Loucy (cell line): ENCODE measurements at regions not wholly inside any gene's neighbourhood (a gene's known extent, or its start where the extent isn't known, plus 50 kb on each side); places are given as distances from the start of the nearest gene placed in this dataset.

Experiments used
- H2AFZ ChIP-seq: fragments of 200-600 bp; sonication (generic); 2 replicates; pipeline ENCODE4 v1.6.0; 2016; ENCODE audit warnings: antibody characterized with exemption, mild to moderate bottlenecking, low read length, moderate library complexity
- H3F3A ChIP-seq: fragments of 200-600 bp; 2 replicates; pipeline ENCODE4 v1.6.0; 2016; ENCODE audit warnings: antibody characterized with exemption, low read depth, mild to moderate bottlenecking
- H3K27me3 ChIP-seq: fragments of 200-600 bp; sonication (generic); 2 replicates; pipeline ENCODE4 v1.6.1; 2014; ENCODE audit warnings: low read length, mild to moderate bottlenecking; ENCODE audit not compliant: insufficient read depth, poor library complexity, severe bottlenecking
- H3K36me3 ChIP-seq: fragments of 200-600 bp; sonication (generic); 2 replicates; pipeline ENCODE4 v1.6.1; 2016; ENCODE audit warnings: low read length; ENCODE audit not compliant: insufficient read depth
- H3K4me1 ChIP-seq: fragments of 200-600 bp; sonication (generic); 2 replicates; pipeline ENCODE4 v1.5.1; 2014; ENCODE audit warnings: low read length, mild to moderate bottlenecking; ENCODE audit not compliant: insufficient read depth, poor library complexity, severe bottlenecking
- H3K4me2 ChIP-seq: fragments of 200-600 bp; sonication (generic); 2 replicates; pipeline ENCODE4 v1.6.0; 2014; ENCODE audit warnings: antibody characterized with exemption, low read length, low read depth, mild to moderate bottlenecking; ENCODE audit not compliant: poor library complexity, severe bottlenecking
- H3K4me3 ChIP-seq: fragments of 200-600 bp; sonication (generic); 2 replicates; pipeline ENCODE4 v1.5.1; 2014; ENCODE audit warnings: low read length, mild to moderate bottlenecking, mixed read lengths; ENCODE audit not compliant: poor library complexity, severe bottlenecking
- H3K79me2 ChIP-seq: fragments of 200-600 bp; sonication (generic); 2 replicates; pipeline ENCODE4 v1.6.1; 2014; ENCODE audit warnings: low read length; ENCODE audit not compliant: insufficient read depth
- H3K9ac ChIP-seq: fragments of 200-600 bp; sonication (generic); 2 replicates; pipeline ENCODE4 v1.6.0; 2014; ENCODE audit warnings: mild to moderate bottlenecking, low read depth, low read length, moderate library complexity; ENCODE audit not compliant: poor library complexity, severe bottlenecking
- H3K9me2 ChIP-seq: fragments of 200-600 bp; sonication (generic); replicated peaks from 2 replicates; pipeline ENCODE4 v1.6.1; 2016; ENCODE audit warnings: low read depth, low read length, mixed read lengths
- H3K9me3 ChIP-seq: fragments of 200-600 bp; sonication (generic); 2 replicates; pipeline ENCODE4 v1.6.1; 2014; ENCODE audit warnings: mild to moderate bottlenecking, antibody characterized with exemption, low read length, low read depth; ENCODE audit not compliant: insufficient read depth
- H4K20me1 ChIP-seq: fragments of 200-600 bp; sonication (generic); 2 replicates; pipeline ENCODE4 v1.6.0; 2014; ENCODE audit warnings: antibody characterized with exemption, low read length, mild to moderate bottlenecking; ENCODE audit not compliant: insufficient read depth, poor library complexity, severe bottlenecking
- CTCF ChIP-seq: fragments of 200-600 bp; sonication (generic); conservative IDR thresholded peaks from 2 replicates; pipeline ENCODE4 v1.5.1; 2014; ENCODE audit warnings: mild to moderate bottlenecking, antibody characterized with exemption, low read length
- EZH2phosphoT487 ChIP-seq: fragments of 200-600 bp; IDR thresholded peaks from 2 replicates; pipeline ENCODE4 v1.6.1; 2018; ENCODE audit warnings: antibody characterized with exemption, mild to moderate bottlenecking, moderate library complexity, borderline replicate concordance

- Histone ChIP-seq H3K4me2 (no peak overlapping the region), H3K79me2 (no peaks in the 10 kb centered on the region), H4K20me1 (no peaks in the 10 kb centered on the region), H3K9me3 (peaks cover 5% of the 10 kb centered on the region; the same call in 1 of the 2 replicates), H3K9me2 (no peaks in the 10 kb centered on the region), H3K4me1 (no peaks in the 10 kb centered on the region), H3F3A (no peaks in the 10 kb centered on the region), H2AFZ (no peak overlapping the region), H3K4me3 (no peak overlapping the region), H3K36me3 (no peaks in the 10 kb centered on the region), H3K27me3 (no peaks in the 10 kb centered on the region), H3K9ac (no peak overlapping the region)
- TF ChIP-seq CTCF = no peak
- TF ChIP-seq EZH2phosphoT487 = no peak
Observed at GRCh38 chr14:99067927-99068326, 204.1 kb downstream of the BCL11B start.

- Histone ChIP-seq H3F3A (no peaks in the 10 kb centered on the region), H2AFZ (no peak overlapping the region), H4K20me1 (no peaks in the 10 kb centered on the region), H3K36me3 (no peaks in the 10 kb centered on the region), H3K27me3 (no peaks in the 10 kb centered on the region), H3K4me2 (no peak overlapping the region), H3K4me3 (no peak overlapping the region), H3K9ac (no peak overlapping the region), H3K9me2 (no peaks in the 10 kb centered on the region), H3K4me1 (no peaks in the 10 kb centered on the region), H3K9me3 (peaks cover 5% of the 10 kb centered on the region; the same call in 1 of the 2 replicates), H3K79me2 (no peaks in the 10 kb centered on the region)
- no peak for TF ChIP-seq CTCF
- no peak for TF ChIP-seq EZH2phosphoT487
Observed at GRCh38 chr14:99069946-99070345, 202.1 kb downstream of the BCL11B start.

GRCh38 chr14:99072433-99072832 is 199.6 kb downstream of the BCL11B start:
- H3K36me3 ChIP-seq = no peaks in the 10 kb centered on the region
- H3K9me3 ChIP-seq = peaks cover 5% of the 10 kb centered on the region; the same call in 1 of the 2 replicates
- no peaks in the 10 kb centered on the region for H3K79me2 ChIP-seq
- no peak overlapping the region for H3K9ac ChIP-seq
- H3K27me3 ChIP-seq = no peaks in the 10 kb centered on the region
- H4K20me1 ChIP-seq = no peaks in the 10 kb centered on the region
- no peak overlapping the region for H2AFZ ChIP-seq
- no peaks in the 10 kb centered on the region for H3F3A ChIP-seq
- no peak overlapping the region for H3K4me2 ChIP-seq
- no peak for TF ChIP-seq CTCF
- TF ChIP-seq EZH2phosphoT487 = no peak
- H3K4me3 ChIP-seq = no peak overlapping the region
- H3K4me1 ChIP-seq = no peaks in the 10 kb centered on the region
- no peaks in the 10 kb centered on the region for H3K9me2 ChIP-seq
